ENCODE measurements at regions not wholly inside any gene's neighbourhood (a gene's known extent, or its start where the extent isn't known, plus 50 kb on each side); places are given as distances from the start of the nearest gene placed in this dataset.

DNA sequence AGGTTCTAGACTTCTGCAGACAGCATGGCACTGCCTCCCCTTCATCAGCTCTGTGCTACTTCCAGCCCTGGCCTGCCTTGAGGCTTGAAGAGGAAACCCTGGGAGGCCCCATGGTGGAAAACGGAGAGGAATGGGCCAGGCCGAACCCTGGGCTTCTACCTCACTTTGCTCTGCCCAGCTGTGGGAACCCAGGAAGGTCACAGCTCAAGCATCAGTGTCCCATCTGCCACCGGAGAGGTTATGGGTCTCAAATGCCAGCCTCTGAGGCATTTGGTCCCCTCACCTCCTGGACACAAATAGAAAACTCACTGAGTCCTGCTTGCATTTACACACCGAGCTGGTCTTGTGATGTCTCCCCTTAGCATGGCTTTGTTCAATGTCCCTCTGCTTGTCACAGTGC is 80.1 kb upstream of the ALDH1B1 start:
- DNase-seq, result no peak

GRCh38 chr9:38311382-38312270 is 80.9 kb upstream of the ALDH1B1 start:
- DNase-seq, result no peak

DNA sequence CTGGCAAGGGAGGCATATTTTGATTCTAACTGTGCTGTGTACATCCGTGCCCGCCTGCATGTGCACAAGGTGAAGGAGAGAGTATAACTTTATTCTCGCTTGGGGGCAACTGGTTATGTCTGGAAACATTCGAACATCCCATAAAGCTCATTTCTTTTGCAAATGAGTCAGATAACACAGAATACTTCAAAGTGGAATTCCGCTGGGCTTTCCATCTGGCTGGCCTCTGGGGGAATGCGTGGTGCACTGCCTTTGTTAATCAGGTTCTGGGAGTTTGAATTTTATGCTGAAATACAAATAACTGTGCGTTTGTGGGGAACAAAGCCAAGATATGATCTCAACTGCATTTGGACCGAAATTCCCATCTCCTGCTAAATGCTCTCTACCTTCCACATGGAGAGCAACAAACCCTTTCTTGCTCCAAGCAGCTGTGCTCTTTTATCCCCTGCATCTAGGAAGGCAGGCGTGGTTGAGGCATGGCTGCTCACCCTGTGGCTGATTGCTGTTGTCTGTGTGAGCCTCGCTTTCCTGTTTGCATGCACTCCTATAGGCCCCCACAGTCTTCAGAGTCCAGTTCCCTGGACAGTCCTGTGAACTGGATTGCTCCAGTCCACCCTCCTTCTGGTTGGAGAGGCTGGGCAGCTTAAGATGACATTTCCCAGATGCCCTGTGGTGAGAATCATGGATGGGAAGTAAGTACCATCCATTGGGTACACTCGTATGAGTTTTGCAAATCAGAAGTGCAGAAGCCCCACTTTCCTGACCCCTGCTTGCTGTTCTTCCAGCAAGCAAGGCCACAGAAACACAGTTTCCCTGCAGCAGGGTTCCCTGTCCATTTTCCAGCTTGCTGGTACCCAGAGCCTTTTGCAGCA is 82.9 kb upstream of the ALDH1B1 start:
- DNase-seq, result no peak

DNA sequence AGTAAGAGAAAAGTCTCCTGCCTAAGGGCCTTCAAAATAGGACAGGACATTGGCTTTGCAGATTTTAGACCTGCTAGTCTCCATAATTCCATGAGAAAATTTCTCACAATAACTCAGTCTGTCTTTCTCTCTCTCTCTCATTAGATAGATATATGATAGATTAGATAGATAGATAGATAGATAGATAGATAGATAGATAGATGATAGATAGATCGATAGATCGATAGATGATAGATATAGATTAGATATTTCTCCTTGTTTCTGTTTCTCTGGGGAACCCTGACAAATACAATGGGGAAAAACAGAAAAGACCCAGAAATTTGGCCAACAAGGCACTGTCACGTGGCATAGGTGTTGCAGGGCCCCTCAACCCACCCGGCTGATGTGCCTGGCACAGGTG is 84.4 kb upstream of the ALDH1B1 start:
- DNase-seq, result no peak

- no peak for DNase-seq
Observed at GRCh38 chr9:38306899-38307298, 85.6 kb upstream of the ALDH1B1 start.

- DNase-seq, result no peak
Observed at GRCh38 chr9:38305582-38305981, 86.9 kb upstream of the ALDH1B1 start.

DNA sequence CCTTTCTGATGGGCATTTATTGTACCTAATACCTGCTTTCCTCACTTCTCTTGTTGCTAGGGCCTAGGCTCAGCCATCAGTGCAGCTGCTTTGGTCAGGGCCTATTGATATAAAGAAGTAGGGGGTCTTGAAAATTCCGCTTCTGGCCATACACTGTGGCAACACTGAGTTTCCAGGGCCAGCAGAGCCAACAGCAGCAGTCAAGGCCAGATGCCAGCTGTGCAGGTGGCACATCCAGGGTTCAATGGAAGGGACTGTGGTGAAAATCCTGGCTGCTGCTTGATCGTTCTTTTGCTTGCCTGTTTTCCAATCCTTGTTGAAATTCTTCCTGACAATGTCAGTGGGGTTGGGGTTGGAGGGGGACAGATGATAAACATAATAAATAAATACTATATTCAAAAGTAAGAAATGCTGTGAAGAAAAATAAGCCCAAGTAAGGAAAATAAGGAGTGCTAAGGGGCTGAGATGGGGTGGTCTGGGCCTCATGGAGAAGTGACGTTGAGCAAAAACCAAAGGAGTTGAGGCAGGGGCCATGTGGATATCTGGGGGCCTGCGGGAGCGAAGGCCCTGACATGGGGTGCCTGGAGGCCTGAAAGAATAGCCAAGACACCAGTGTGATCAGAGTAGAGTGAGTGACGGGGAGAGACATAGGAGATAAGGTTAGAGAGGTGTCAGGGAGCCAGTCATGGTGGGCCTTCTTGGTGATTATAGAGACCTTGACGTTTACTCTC is 91.0 kb upstream of the ALDH1B1 start:
- DNase-seq, result peak; percentile 53

DNA sequence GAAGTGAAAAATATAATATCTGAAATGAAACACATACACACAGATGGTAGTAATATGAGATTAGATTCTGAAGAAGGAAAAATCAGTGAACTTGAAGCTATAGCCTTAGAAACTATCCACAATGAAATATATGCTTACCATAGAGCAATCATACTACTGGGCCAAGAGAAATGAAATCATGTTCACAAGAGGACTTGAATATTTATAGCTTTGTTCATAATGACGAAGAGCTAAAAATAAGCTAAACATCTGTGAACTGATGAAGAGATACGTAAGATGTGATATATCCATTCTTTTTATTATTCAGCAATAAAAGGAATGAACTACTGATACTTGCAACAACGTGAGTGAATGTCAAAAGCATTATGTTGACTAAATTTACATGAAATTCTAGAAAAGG is 92.6 kb upstream of the ALDH1B1 start:
- DNase-seq, result no peak

DNA sequence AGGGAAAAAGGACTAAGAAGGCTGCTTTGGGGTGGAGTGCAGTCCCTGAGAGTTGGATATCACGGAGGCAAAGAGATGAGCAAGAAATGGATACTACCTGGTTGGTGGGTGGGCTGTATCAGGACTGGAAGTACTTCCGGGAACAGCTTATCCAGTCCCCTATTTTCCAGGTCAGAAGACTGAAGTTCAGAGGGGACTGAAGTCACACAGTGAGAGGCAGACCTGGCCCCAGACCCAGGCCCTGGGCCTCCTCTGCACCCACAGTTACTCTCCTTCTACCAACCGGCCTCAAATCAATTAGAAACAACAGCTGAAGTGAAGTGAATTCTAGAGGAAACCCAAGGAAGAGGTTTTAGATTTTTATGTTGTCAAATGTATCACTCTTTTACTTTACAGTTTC is 93.6 kb upstream of the ALDH1B1 start:
- DNase-seq, result no peak

GRCh38 chr9:38298503-38298902 is 94.0 kb upstream of the ALDH1B1 start:
- DNase-seq, result no peak

GRCh38 chr9:38296807-38297206 is 95.7 kb upstream of the ALDH1B1 start:
- no peak for DNase-seq

GRCh38 chr9:38295764-38296163 is 96.7 kb upstream of the ALDH1B1 start:
- DNase-seq, result no peak

DNA sequence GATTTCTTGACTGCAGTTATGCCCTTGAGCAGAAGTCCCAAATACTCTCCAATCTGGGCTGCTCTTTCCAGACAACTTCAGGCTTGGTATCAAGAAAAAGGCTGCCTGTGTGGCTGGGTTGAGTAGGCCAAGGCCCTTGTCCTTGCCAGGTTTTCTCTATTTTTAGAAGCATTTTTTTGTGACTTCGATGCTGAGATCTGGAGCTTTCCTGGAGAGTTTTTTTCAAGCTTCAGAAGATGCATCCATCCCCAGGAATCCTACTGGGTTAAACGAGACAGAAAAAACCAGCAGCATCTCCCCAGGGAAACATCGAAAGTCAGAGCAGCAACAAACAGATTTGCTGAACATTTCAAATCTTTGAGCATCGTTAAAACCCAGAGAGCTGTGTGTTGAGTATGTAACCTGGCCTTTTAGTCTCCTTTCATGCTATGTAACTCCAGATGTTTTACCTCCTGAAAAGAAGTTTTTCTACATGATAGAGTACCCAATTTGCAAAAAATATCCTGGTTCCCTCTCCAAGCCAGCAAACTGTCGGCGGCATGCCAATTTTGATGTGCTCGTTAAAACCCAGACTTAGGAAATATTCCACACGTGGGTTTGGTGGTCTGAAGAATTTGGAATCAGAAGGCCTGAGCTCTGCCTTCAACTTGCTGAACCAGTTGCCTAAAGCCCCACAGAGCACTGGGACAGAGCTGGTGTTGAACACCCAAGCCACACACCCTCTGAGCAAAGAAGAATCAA is 98.1 kb upstream of the ALDH1B1 start:
- peak; percentile 49 for DNase-seq

- no peak for DNase-seq
Observed at GRCh38 chr9:38293022-38293421, 99.5 kb upstream of the ALDH1B1 start.

DNA sequence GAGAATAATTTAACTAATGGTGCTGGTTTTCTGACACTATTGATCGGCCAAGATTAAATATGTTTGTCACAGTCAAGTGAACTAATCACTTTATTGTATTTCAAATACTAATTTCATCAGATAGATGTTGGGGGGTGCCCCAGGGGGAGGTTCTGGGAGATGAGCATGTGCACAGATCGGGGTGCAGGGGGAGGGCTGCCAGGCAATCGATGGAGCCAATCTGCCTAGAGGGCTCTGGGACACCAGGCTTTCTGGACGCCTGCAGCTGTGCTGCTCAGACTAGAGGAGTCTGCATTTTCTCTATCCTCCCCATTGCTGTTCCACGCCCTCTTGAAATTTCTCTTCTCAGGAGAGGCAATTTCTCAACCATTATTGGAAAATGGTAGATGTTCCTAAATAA is 100.0 kb upstream of the ALDH1B1 start:
- no peak for DNase-seq

DNA sequence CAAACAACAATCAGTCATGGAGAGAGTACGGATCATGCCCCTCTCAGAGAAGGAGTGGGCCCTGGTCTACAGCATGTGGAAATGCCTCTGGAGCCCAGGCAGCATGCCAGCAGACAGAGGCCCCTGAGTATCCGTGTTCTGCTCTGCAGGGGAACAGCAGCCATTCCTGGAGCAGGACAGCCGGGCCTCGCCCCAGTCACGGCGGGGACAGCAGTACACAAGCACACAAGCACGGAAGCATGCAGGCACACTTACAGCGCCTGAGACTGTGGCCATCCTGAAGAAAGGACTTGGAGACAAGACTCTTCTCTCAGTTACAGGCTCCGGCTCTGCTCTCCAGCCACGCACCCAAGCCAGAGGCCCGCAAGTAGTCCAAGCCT is 102.6 kb upstream of the ALDH1B1 start:
- DNase-seq, result no peak

- no peak for DNase-seq
Observed at GRCh38 chr9:38289236-38289865, 103.2 kb upstream of the ALDH1B1 start.

GRCh38 chr9:38288502-38288901 is 104.0 kb upstream of the ALDH1B1 start:
- no peak for DNase-seq

DNA sequence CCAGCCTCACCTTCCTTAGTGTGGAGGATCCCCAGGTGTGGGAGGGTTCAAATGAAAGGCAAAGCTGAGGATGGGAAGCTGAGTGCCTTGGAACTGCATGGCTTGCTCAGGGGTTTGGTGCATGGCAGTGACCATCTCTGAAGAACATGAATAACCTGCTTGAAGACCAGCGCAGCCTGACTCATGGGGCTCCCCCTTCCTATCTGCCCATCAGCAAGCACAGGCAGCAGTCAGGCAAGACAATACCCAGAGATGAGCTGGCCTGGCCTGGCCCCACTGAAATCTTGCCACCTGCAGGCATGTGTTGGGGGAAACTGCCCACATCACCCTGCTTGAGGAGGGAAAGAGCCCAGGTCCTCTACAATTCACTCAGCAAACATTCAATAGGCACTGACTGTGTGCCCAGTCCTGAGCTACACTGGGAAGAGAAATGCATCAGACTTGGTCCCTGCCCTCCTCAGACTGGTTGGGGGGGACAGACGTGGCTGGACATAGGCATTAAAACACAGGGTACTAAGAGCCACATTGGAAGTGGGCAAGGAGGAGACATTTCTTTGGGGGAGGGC is 105.0 kb upstream of the ALDH1B1 start:
- no peak for DNase-seq

- no peak for DNase-seq
Observed at GRCh38 chr9:38286766-38287165, 105.7 kb upstream of the ALDH1B1 start.

DNA sequence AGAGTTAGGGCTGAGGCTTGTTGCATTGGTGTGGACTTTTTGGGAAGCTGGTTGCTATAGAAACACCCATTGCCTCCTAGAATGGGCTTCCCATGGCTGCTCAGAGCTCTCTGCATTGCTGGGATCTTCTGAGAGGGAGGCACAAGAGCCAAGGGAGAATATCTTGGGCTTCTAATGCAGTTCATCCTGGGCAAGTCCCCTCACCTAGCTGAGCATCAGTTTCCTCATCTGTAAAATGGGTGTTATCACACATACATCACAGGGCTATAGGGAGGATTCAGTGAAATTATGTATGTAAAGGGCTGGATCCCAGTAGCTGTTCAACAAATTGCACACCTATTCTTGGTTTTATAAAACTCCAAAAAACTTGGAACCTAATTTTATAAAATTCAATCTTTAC is 106.1 kb upstream of the ALDH1B1 start:
- no peak for DNase-seq

GRCh38 chr9:38285236-38285635 is 107.3 kb upstream of the ALDH1B1 start:
- DNase-seq, result no peak
